Spleen (tissue), 7 donors: ENCODE measurements at regions not wholly inside any gene's neighbourhood (a gene's known extent, or its start where the extent isn't known, plus 50 kb on each side); places are given as distances from the start of the nearest gene placed in this dataset.

Source experiments
- CTCF ChIP-seq, 11 experiments: fragments of 200-600 bp in 7 of 11; fragments of 450-650 bp in 4 of 11; sonication (generic) in 4 of 11; IDR thresholded peaks in 8 of 11; conservative IDR thresholded peaks in 3 of 11; 1 replicate in 7 of 11; 2 replicates in 4 of 11; pipeline versions ENCODE4 v1.4.0 to v1.8.0; 2016 to 2021; ENCODE audit warnings: antibody characterized with exemption in 11 of 11, inconsistent platforms in 4 of 11, mild to moderate bottlenecking in 1 of 11
- POLR2A ChIP-seq, 3 donors: fragments of 450-650 bp; IDR thresholded peaks; one replicate each; pipeline ENCODE4 v1.5.1; 2017; ENCODE audit warnings: antibody characterized with exemption in 3 of 3, mild to moderate bottlenecking in 1 of 3
- donor health status: DM: no; HTN: no; CAD: no; lungs with moderate emphysema.
- donor health status: DM: no; HTN: no; CAD: no.
- donor health status: DM: no; HTN: no; CAD: no.

GRCh38 chr9:115445655-115446054 lies 327.7 kb upstream of the TNC start:
- TF ChIP-seq CTCF (IDR thresholded peaks at IDR 0.05 in 8 of 11, conservative IDR thresholded peaks at IDR 0.05 in 3 of 11) (no peak), POLR2A (IDR thresholded peaks at IDR 0.05) (no peak)
